A549 (cell line): ENCODE measurements at regions not wholly inside any gene's neighbourhood (a gene's known extent, or its start where the extent isn't known, plus 50 kb on each side); places are given as distances from the start of the nearest gene placed in this dataset.

ENCODE experiments used
- ATAC-seq, 2 experiments: fragments of 200-7000 bp in 1 of 2; fragments of >200 bp in 1 of 2; cut with Nextera tagmentation in 1 of 2; cut with Tn5 transposase in 1 of 2; 3 replicates each; pipeline versions ENCODE4 v1.8.0 to v1.9.1; 2018 to 2020; ENCODE audit warnings: mild to moderate bottlenecking in 1 of 2, moderate library complexity in 1 of 2
- CTCF ChIA-PET: fragments of 300-600 bp; sonication (Branson Sonifier 250); formaldehyde crosslinking; extraction: SDS; loops from one replicate; lab custom pipeline; 2021; ENCODE audit warnings: antibody characterized with exemption, inconsistent platforms; lab: Yijun Ruan, JAX
- POLR2A ChIA-PET: fragments of 350-600 bp; formaldehyde crosslinking; extraction: SDS; loops from one replicate; lab custom pipeline; 2021; ENCODE audit warnings: antibody characterized with exemption, inconsistent platforms; lab: Yijun Ruan, JAX
- DNase-seq, 2 experiments: peaks; one replicate each; pipeline versions ENCODE4 v3.0.0 to v3.0.0-alpha.2; 2011 to 2016; ENCODE audit warnings: low read depth in 1 of 2, low spot score in 1 of 2
- FAIRE-seq: peaks from 2 replicates; lab custom pipeline; 2011; peaks lifted over from hg19 to GRCh38; lab: Jason Lieb, UNC
- H3K27ac ChIP-seq, 2 experiments: fragments of >200 bp; sonication (Bioruptor Twin); formaldehyde crosslinking; 3 replicates each; pipeline ENCODE4 v1.5.1; 2016 to 2017
- H3K4me1 ChIP-seq: fragments of >200 bp; sonication (Bioruptor Twin); formaldehyde crosslinking; 3 replicates; pipeline ENCODE4 v1.6.1; 2016
- H3K4me2 ChIP-seq: fragments of >200 bp; sonication (Bioruptor Twin); formaldehyde crosslinking; 3 replicates; pipeline ENCODE4 v1.6.1; 2016
- H3K4me3 ChIP-seq: fragments of >200 bp; sonication (Bioruptor Twin); formaldehyde crosslinking; 3 replicates; pipeline ENCODE4 v1.5.1; 2016
- H3K9me3 ChIP-seq: fragments of >200 bp; sonication (Bioruptor Twin); formaldehyde crosslinking; 3 replicates; pipeline ENCODE4 v1.6.1; 2016
- CBX2 ChIP-seq: fragments of 200-600 bp; sonication (generic); IDR thresholded peaks from 2 replicates; pipeline ENCODE4 v1.6.1; 2016; ENCODE audit warnings: low read depth, mild to moderate bottlenecking, borderline replicate concordance
- CHD2 ChIP-seq: fragments of 150-350 bp; IDR thresholded peaks from 2 replicates; pipeline ENCODE4 v1.6.1; 2014; ENCODE audit warnings: low read length; ENCODE audit not compliant: partially characterized antibody
- CHD4 ChIP-seq: fragments of 200-600 bp; sonication (generic); IDR thresholded peaks from 2 replicates; pipeline ENCODE4 v1.6.1; 2016; ENCODE audit warnings: antibody characterized with exemption, mild to moderate bottlenecking, borderline replicate concordance
- CTCF ChIP-seq: fragments of >200 bp; sonication (Bioruptor Twin); formaldehyde crosslinking; IDR thresholded peaks from 3 replicates; pipeline ENCODE4 v1.5.1; 2016
- FOSL2 ChIP-seq, 2 experiments: fragments of 450-650 bp in 1 of 2; fragments of >200 bp in 1 of 2; sonication (Bioruptor Twin) in 1 of 2; formaldehyde crosslinking; IDR thresholded peaks; 2 replicates each; pipeline versions ENCODE4 v1.5.0 to v1.6.1; 2016 to 2020; ENCODE audit warnings: mild to moderate bottlenecking in 1 of 2, moderate library complexity in 1 of 2
- FOXS1 ChIP-seq: fragments of 250-450 bp; sonication (Bioruptor Pico); IDR thresholded peaks from 2 replicates; pipeline ENCODE4 v1.5.0; 2020; ENCODE audit warnings: mild to moderate bottlenecking, moderate library complexity
- HES2 ChIP-seq: fragments of >200 bp; sonication (Bioruptor Twin); formaldehyde crosslinking; IDR thresholded peaks from 2 replicates; pipeline ENCODE4 v1.6.1; 2016
- HOXA7 ChIP-seq: fragments of 250-450 bp; sonication (Bioruptor Pico); IDR thresholded peaks from 2 replicates; pipeline ENCODE4 v1.5.0; 2020; ENCODE audit warnings: mild to moderate bottlenecking, moderate library complexity
- KDM1A ChIP-seq: fragments of 200-600 bp; sonication (generic); IDR thresholded peaks from 2 replicates; pipeline ENCODE4 v1.6.1; 2016; ENCODE audit warnings: low read depth, mild to moderate bottlenecking
- NFE2L2 ChIP-seq: fragments of 150-350 bp; conservative IDR thresholded peaks from 2 replicates; pipeline ENCODE4 v1.6.1; 2014; ENCODE audit warnings: low read length
- PBX3 ChIP-seq: IDR thresholded peaks from 2 replicates; pipeline ENCODE4 v1.6.1; 2012
- RFX5 ChIP-seq: fragments of 450-650 bp; IDR thresholded peaks from 2 replicates; pipeline ENCODE4 v1.7.1; 2014; ENCODE audit warnings: antibody characterized with exemption, mild to moderate bottlenecking, moderate library complexity
- SMC3 ChIP-seq: fragments of >200 bp; sonication (Bioruptor Twin); formaldehyde crosslinking; IDR thresholded peaks from 3 replicates; pipeline ENCODE4 v1.6.1; 2018; ENCODE audit warnings: inconsistent platforms
- TFCP2L1 ChIP-seq: fragments of 250-450 bp; sonication (Bioruptor Pico); IDR thresholded peaks from 2 replicates; pipeline ENCODE4 v1.5.0; 2021; ENCODE audit warnings: mild to moderate bottlenecking
- USF2 ChIP-seq: fragments of 450-650 bp; IDR thresholded peaks from 2 replicates; pipeline ENCODE4 v1.6.1; 2014; ENCODE audit warnings: antibody characterized with exemption
- ZNF302 ChIP-seq: fragments of 250-450 bp; sonication (Bioruptor Pico); IDR thresholded peaks from 2 replicates; pipeline ENCODE4 v1.9.0; 2021; ENCODE audit warnings: inconsistent platforms, mild to moderate bottlenecking, moderate library complexity
- ZSCAN20 ChIP-seq: fragments of 250-450 bp; sonication (Bioruptor Pico); IDR thresholded peaks from 2 replicates; pipeline ENCODE4 v1.8.0; 2022; ENCODE audit warnings: mild to moderate bottlenecking, moderate library complexity
- WGBS: methylation state at CpG from one replicate; pipeline ENCODE4 v1.1.6; 2017; ENCODE audit errors: missing lambda C conversion rate; 5-methylcytosine and 5-hydroxymethylcytosine counted together
- TF ChIP-seq, protein P1 (sequence below): fragments of 250-450 bp; sonication (Bioruptor Pico); IDR thresholded peaks from 2 replicates; pipeline ENCODE4 v1.5.0; 2021; ENCODE audit warnings: mild to moderate bottlenecking, moderate library complexity, borderline replicate concordance
- TF ChIP-seq, protein P2 (sequence below): IDR thresholded peaks from 2 replicates; pipeline ENCODE4 v1.6.1; 2012

- DNase-seq = no peak
- Histone ChIP-seq H3K4me2 (no peak overlapping the region), H3K9me3 (no peaks in the 10 kb centered on the region), H3K4me3 (no peak overlapping the region), H3K27ac (no peak overlapping the region), H3K4me1 (no peaks in the 10 kb centered on the region)
- FAIRE-seq = no peak
- TF ChIP-seq USF2 (no peak), HOXA7 (CRISPR knock-in tag) (no peak), SMC3 (no peak), ZNF302 (CRISPR knock-in tag) (no peak), CHD4 (no peak), CBX2 (no peak), HES2 (no peak), PBX3 (no peak), KDM1A (no peak), FOSL2 (IDR thresholded peaks at IDR 0.05) (no peak), FOSL2 (CRISPR knock-in tag; IDR thresholded peaks at IDR 0.05) (no peak), CTCF (no peak), TFCP2L1 (no peak), NFE2L2 (no peak), ZSCAN20 (no peak)
- TF ChIP-seq, protein P1, sequence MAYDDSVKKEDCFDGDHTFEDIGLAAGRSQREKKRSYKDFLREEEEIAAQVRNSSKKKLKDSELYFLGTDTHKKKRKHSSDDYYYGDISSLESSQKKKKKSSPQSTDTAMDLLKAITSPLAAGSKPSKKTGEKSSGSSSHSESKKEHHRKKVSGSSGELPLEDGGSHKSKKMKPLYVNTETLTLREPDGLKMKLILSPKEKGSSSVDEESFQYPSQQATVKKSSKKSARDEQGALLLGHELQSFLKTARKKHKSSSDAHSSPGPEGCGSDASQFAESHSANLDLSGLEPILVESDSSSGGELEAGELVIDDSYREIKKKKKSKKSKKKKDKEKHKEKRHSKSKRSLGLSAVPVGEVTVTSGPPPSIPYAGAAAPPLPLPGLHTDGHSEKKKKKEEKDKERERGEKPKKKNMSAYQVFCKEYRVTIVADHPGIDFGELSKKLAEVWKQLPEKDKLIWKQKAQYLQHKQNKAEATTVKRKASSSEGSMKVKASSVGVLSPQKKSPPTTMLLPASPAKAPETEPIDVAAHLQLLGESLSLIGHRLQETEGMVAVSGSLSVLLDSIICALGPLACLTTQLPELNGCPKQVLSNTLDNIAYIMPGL (CRISPR knock-in tag) = no peak
- CTCF ChIA-PET = interaction anchor here (0.8 to 1.4 kb wide), 7 partner anchors 9 to 70 kb away, joined by 3 to 6 read pairs (median 4); no protein-coding TSS in a partner anchor
- no peak for ATAC-seq
- POLR2A ChIA-PET = no interaction called here
- WGBS = 25% methylated on average over 5 of the region's 5 CpGs
Measured at GRCh38 chr2:65710356-65710755, 278.0 kb upstream of the SPRED2 start.

- CTCF ChIA-PET = no interaction called here
- Histone ChIP-seq H3K4me3 (no peak overlapping the region), H3K27ac (no peak overlapping the region), H3K4me1 (no peaks in the 10 kb centered on the region), H3K9me3 (no peaks in the 10 kb centered on the region), H3K4me2 (no peak overlapping the region)
- POLR2A ChIA-PET = no interaction called here
- no peak for ATAC-seq
- no peak for FAIRE-seq
- no peak for DNase-seq
- TF ChIP-seq FOXS1 = no peak
- TF ChIP-seq NFE2L2 = no peak
- no peak for TF ChIP-seq RFX5
- TF ChIP-seq, protein P2, sequence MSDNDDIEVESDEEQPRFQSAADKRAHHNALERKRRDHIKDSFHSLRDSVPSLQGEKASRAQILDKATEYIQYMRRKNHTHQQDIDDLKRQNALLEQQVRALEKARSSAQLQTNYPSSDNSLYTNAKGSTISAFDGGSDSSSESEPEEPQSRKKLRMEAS = no peak
- TF ChIP-seq CHD2 = no peak
- TF ChIP-seq SMC3 = no peak
- WGBS = 7% methylated on average over 3 of the region's 3 CpGs
Measured at GRCh38 chr2:65708086-65708485, 275.7 kb upstream of the SPRED2 start.
